Choroid plexus epithelial cell (primary cell): ENCODE measurements at regions not wholly inside any gene's neighbourhood (a gene's known extent, or its start where the extent isn't known, plus 50 kb on each side); places are given as distances from the start of the nearest gene placed in this dataset.

Source experiments
- DNase-seq: peaks from one replicate; pipeline ENCODE4 v3.0.0-alpha.2; 2010; ENCODE audit warnings: low read depth
- H3K4me3 ChIP-seq: 2 replicates; pipeline ENCODE4 v1.5.1; 2011; ENCODE audit warnings: low read depth, mild to moderate bottlenecking, control low read depth, low read length, moderate library complexity
- CTCF ChIP-seq: conservative IDR thresholded peaks from 2 replicates; pipeline ENCODE4 v1.5.1; 2011; ENCODE audit warnings: low read depth, mild to moderate bottlenecking, control low read depth, inconsistent platforms, low read length, moderate library complexity

DNA sequence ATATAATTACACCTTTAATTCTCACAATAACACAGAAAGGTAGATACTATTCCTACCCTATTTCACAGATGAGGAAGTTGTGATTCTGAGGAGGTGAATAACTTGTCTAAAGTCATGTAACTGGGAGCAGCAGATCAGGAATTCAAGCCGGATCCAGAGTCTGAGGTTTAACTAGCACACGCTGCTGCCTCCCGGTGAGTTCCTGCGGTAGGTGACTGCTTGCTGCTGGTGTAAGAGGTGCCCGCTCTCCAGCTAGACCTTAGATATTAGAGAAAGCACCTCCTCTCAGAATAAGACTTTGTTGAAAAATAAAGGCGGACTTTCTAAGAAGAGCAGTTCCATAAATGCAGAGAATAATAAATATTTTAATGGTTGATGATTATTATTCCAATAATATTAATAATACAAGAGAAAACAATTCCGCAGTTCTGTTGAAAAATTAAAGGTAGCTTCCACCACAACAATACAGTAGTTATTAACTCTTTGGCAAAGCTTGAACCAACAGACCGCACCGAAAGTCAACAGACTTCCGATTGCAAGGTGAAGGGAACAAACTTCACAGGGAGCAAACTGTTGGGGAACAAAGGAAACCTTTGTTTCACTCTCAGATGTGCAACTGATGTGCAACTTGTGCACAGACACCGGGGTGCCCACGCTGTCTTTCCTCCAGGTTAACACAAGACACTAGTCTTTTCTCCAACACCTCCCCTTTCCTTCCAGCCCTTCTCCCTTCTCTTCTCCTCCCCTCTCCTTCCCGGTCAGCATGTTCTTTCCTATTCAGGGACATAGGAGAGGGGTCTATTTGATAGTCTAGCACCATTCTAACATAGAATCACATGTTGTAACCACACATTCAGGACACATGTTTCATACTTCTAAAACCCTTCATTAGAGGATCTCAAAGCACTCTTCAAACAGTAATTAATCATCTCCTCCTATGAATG lies 73.2 kb upstream of the EGLN3 start:
- DNase-seq, result no peak
- no peak overlapping the region for H3K4me3 ChIP-seq
- TF ChIP-seq CTCF, result no peak

GRCh38 chr14:34021096-34021495 lies 70.2 kb upstream of the EGLN3 start:
- TF ChIP-seq CTCF, result no peak
- H3K4me3 ChIP-seq, result no peak overlapping the region
- no peak for DNase-seq

DNA sequence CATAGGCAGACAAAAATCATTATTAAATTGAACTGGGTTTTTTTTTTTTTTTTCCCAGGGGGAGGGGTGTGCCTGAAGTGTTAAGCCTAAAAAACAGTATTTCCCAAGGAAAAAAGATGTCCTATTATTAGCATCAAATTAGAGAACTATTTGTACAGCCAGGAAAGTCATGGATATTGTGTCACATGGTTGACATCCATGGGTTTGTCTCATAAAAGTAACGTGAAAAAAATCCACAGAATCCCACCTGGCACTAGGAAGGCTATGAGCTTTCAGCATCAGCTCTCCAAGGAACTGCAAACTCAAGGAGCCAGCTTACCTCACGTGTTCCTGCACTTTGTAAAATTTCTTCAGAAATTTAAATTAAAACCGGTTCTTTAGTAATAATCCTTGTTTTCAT lies 69.1 kb upstream of the EGLN3 start:
- no peak overlapping the region for H3K4me3 ChIP-seq
- no peak for TF ChIP-seq CTCF
- DNase-seq, result no peak

GRCh38 chr14:34018564-34019244 lies 67.8 kb upstream of the EGLN3 start:
- no peak overlapping the region for H3K4me3 ChIP-seq
- no peak for TF ChIP-seq CTCF
- DNase-seq, result peak; percentile 31

DNA sequence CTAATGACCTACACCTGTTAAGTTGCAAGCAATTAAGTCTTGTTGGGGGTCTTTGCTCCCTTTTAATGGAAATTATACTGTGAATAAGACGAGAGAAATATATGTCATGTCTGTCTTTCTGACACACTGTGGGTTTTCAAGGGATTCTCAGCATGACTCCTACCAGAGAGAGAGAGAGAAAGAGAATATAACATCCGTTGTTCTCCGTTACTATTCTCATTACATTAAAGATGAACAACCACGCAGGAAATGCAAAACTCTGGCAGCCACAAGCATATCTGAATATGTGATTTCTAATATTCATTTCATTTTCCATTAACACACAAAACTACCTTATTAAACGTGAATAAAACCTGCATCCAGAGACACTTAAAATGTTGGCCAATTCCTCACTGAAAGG lies 67.3 kb upstream of the EGLN3 start:
- TF ChIP-seq CTCF, result no peak
- no peak overlapping the region for H3K4me3 ChIP-seq
- no peak for DNase-seq

DNA sequence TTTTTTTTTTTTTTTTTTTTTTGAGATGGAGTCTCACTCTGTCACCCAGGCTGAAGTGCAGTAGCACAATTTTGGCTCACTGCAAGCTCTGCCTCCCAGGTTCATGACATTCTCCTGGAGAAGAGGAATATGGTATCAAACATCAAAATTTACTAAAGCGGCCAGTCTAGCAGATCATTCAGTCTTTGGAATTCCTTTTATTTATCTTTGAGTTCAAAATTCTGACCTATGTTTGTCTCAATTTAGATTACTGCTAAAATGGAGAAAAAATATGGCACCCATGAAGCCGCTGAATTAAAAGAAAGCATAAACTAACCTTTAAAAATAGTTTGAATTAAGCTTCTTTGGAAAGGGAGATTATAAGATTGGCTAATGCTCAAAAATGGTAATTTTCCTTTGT lies 64.5 kb upstream of the EGLN3 start:
- TF ChIP-seq CTCF, result no peak
- H3K4me3 ChIP-seq, result no peak overlapping the region
- DNase-seq, result no peak
